GM19372 (cell line): ENCODE measurements at regions not wholly inside any gene's neighbourhood (a gene's known extent, or its start where the extent isn't known, plus 50 kb on each side); places are given as distances from the start of the nearest gene placed in this dataset.
"Not testable (repeated sequence)": the region's sequence is repeated elsewhere in the genome, so short reads cannot be mapped to it uniquely, and the experiment has no call there.

Experiments used
- ATAC-seq: cut with Tn5 transposase; IDR thresholded peaks from one replicate; pipeline ENCODE4 v1.9.1; 2021; ENCODE audit warnings: mild to moderate bottlenecking, low read depth, moderate library complexity; ENCODE audit not compliant: unreplicated experiment

DNA sequence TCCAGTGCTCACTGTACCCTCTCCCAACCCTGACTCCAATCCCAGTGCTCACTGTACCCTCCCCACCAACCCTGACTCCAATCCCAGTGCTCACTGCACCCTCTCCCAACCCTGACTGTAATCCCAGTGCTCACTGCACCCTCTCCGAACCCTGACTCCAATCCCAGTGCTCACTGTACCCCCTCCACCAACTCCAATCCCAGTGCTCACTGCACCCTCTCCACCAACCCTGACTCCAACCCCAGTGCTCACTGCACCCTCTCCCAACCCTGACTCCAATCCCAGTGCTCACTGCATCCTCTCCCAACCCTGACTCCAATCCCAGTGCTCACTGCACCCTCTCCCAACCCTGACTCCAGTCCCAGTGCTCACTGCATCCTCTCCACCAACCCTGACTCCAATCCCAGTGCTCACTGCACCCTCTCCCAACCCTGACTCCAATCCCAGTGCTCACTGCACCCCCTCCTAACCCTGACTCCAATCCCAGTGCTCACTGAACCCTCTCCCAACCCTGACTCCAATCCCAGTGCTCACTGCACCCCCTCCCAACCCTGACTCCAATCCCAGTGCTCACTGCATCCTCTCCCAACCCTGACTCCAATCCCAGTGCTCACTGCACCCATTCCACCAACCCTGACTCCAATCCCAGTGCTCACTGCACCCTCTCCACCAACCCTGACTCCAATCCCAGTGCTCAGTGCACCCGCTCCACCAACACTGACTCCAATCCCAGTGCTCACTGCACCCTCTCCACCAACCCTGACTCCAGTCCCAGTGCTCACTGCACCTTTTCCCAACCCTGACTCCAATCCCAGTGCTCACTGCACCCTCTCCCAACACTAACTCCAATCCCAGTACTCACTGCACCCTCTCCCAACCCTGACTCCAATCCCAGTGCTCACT is 136.3 kb upstream of the ZNF618 start:
- not testable (repeated sequence) for ATAC-seq

DNA sequence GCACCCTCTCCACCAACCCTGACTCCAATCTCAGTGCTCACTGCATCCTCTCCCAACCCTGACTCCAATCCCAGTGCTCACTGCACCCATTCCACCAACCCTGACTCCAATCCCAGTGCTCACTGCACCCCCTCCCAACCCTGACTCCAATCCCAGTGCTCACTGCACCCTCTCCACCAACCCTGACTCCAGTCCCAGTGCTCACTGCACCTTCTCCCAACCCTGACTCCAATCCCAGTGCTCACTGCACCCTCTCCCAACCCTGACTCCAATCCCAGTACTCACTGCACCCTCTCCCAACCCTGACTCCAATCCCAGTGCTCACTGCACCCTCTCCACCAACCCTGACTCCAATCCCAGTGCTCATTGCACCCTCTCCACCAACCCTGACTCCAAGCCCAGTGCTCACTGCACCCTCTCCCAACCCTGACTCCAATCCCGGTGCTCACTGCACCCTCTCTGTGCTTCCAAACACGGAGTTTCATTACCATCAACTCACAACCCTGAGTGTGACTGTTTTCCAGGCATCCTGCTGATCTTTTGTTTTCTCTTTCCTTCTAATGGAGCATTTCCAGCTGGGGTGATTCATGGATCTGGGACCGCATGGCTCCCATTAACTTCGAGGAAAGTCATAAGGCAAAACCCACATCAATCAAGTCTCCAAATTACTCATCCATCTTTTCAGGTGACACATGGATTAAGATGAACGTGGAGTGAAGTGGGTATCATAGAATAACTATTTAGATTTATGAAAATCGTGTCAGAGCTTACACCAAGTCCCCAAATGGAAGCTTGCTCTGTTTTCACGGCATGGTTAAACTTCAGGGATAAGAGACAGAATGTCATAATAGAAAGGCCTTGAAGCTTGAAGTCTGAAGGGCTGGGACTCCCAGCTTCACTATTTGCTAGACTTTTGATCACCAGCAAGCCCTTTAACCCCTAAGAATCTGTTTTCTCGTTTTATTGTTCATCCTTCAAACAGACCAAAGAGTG is 135.3 kb upstream of the ZNF618 start:
- not testable (repeated sequence) for ATAC-seq

DNA sequence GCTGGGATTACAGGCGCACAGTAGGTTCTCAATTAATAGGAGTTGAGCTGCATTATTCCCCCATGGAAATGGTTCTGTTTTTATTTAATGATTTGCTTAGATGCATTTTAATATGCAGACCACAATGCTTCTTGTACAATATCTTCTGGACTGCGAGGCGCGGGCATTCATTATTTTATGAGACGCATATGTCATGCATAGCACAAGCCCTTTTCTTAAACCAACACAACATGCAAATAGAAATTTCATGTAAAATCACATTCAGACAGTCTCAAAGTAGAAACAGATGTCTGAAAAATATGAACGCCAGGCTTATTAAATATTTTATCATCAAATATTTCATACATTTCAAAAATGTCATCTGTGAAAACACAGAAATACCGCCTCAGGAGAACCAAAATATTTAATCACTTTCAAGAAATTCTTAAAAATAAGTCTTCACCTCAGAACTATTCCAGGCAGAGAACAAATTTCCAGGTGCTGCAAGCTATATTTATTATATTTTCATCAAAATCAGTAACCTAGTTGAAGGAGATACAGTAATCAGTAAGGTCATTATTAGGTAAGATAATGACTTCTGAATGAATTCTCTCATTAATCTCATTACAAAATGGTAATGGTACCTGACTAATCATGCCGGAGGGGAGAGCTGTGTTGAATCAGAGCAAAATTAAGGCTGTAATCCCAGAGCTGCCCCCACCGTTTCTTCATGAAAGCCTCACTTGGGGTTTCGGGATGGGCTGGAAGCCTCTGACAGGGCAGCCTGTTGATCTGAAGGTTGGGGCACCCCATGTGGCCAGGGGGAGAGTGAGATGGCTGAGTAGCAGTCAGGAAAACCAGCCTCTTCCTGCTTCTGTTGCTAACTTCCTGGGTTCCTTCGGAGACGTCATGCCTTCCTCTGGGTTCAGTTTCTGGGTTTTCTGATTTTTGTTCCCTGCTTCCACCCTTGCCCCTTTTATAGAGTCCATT is 133.9 kb upstream of the ZNF618 start:
- no peak for ATAC-seq

DNA sequence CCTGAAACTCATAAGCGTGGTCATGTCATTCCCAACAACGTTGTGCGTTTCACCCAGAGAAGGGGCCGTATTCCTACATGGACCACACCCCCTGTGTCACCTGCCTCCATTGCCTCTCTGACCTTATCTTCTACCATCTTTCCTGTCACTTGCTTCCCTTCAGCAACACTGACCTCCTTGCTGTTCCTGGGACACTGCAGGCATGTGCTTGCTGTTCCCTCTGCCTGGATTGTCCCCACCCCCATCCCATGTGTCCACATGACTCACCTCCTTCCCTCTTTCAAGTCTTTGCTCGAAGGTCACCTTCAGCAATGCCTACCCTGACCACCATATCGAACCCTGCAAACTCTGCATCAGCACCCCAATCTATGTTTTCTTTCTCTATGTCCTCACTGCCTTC is 133.2 kb upstream of the ZNF618 start:
- no peak for ATAC-seq

DNA sequence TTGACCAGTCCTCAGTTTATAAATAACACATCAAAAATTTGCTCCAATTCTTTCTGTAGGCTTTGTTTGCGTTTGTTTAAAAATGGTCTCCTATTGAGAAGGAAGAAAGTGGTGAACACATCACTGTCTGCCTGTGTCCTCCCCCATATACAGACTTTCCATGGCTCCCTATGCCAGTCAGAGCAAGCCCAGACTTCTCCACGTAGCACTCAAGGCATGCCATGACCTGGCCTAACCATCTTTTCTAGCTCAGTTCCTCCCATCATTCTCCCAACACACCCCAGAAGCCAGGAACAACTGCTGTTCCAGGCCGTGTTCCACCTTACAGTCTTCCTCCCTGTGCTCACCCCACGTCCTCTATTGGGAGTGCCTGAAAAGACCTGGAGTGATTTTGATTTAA is 129.6 kb upstream of the ZNF618 start:
- ATAC-seq: no peak

DNA sequence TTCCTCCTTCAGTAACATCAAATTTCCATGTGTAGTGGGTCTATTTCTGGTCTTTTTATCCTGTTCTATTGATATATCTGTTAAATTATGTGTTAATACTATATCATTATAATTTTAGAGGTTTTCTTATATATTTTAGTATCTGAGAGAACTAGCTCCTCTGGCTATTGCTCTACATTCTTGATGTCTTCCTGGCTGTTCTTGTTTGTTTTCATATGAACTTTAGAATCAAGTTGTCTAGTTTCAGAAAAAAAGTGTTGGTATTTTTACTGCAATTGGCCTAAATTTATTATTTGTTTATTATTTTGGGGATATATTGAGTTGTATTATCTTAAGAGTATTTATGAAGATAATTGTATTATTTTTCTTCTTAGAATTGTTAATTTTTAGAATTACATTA is 128.0 kb upstream of the ZNF618 start:
- ATAC-seq: no peak

DNA sequence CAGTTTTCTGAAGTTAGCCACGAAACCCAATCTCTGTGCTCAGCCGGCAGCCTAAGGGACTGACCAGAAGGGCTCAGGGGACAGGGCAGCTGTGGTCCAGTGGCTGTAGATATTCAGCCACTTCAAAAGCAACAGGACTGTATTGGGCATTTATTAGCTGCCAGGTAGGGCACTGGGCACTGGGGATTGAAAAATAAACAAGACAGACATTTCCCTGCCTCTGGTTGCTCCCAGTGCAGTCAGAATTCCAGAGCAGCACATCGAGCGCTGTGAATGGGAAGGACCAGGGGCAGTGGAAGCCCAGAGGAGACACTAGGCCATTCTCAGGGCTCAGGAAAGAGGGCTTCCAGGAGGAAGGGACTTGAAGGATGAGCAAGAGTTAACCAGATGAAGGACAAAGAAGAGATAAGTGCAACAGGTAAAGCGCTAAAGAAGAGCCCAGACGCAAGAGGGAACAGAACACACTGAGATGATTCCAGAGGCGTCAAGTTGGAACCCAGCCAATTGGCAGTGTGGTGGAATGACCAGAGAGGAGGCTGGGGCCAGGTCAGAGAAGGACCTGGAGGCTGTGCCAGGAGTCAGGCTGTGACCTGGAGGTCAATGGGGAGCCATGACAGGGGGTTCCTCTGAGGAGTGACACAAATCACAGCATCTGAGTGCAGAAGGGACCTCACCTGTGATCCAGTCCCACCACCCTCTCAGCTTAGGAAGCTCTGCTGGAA is 122.5 kb upstream of the ZNF618 start:
- ATAC-seq: no peak

DNA sequence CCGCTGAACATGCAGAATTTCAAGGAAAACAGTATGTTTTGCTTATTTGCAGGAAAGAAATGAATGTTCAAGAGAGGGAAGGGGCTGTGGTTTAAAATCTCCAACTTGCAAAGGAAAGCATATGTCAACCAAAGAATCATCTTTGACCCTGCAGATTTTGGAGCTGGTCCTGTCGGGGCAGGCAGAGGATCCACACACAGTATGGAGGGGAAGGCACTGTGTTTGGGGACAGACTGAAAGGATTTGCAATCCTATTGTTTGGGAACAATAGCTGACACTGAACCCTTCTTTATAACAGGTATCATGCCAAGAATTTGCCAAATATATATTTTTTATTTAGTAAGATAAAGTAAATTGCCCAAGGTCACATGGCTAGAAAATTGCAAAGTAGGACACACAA is 121.4 kb upstream of the ZNF618 start:
- no peak for ATAC-seq

DNA sequence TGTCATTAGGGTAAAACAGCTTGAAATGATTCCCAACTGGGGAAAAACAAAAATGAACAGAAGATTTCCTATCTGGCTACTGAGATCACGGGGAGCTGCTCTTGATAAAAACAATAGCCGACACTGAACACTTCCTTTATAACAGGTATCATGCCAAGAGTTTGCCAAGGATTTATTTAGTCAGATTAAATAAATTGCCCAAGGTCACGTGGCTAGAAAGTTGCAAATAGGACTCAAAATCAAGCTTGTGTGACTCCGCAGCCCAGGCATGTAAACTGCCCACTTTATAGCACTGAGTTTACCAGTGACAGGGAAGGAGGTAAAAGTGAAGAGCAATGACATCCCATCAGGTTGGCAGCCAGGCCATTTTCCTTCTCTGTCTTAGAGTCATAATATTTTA is 120.7 kb upstream of the ZNF618 start:
- no peak for ATAC-seq

DNA sequence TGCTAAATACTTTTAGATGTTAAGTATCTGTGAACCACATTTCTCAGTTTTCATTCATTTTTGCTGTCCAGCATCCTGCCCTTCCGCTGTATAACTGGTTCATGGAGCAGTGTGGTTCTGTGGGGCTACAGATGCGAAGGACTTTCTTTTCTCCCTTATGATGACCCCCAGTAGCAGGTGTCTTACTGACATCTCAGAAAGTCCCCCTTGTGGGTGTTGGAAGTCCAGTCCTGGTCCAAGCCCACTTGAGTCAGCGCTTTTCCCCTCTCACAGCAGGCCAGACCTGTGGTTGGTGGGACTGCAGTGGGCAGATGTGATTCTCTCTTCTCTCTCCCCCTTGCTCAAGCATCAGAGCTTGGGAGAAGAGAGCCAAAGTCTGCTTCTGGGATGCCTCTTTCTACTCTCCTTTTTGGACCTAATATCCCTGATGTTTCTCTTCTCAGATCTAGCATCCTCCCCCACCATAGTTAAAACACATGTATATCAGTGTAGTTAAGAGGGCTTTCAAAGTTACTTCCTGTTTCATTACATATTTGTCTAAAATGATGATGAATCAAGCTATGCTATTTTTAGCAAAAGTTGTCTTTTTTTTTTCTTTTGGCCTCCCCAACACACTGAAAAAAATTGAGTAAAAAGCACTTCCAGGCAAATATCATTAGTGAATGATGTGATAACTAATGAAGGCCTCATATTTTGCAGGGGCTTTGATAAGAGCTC is 119.5 kb upstream of the ZNF618 start:
- ATAC-seq: no peak

DNA sequence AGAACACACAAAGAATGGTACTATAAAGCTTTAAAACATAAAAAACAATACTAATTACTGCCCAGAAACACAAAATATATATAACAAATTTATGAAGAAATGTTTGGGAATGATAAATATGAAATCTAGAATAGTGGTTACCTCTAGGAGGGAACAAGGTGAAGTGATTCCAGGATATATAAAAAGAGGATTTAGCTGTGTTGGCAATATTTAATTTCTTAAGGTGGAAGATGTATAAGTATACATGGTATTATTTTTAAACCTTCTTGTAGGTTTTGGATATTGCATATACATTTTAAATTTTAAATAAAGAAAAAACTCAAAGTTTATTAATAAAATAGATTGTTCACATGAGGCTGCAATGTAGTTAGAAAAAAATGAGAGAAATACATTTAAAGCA is 112.7 kb upstream of the ZNF618 start:
- no peak for ATAC-seq

DNA sequence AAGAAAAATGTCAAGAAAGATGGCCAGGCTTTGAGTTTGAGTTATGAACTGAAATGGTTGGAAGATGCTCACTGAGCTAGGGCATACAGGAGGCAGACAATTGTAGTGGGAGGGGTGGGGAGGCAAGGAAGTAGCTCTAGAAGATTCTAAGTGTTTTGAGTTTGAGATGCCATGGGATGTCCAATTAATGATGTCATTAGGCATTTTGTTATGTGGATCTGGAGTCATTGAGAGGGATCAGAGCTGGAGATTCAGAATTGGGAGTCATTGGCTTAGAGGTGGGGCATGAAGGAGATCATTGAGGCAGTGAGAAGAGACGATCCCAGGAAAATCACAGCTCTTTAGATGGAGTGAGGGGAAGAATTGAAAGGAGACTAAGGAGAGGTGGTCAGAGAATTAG is 111.5 kb upstream of the ZNF618 start:
- no peak for ATAC-seq

DNA sequence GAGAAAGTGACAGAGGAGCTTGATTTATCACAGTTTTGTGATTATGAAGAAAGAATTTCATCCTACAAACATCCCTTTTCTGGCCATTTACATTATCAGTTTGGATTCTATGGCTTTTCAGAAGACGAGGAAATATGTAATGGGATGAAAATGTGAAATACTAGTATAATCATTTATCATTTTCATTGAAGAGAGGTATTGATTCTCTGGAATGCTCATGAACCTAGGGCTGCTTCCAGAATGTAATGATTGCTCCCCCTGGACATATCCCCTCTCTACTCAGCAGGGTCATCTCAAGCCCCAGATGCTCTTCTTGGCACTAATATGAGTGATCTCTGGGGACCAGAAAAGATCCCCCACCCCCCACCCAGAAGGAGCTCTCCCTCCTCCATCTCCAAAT is 106.7 kb upstream of the ZNF618 start:
- no peak for ATAC-seq

DNA sequence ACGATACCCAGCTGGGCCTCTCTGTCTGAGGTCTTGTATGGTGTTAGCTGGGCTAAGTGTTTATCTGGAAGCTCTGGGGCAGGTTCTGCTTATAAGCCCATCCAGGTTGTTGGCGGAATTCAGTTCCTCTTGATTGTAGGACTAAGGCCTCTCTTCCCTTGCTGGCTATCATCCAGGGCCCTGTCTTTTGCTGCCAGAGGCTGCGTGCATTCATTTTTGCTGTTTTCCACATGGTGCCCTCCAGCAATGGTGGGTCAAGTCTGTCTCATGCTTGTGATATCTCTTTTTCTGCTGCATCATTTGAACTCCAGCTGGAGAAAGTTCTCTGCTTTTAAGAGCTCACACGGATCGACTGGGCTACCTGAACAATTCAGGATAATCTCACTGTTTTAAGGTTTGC is 105.7 kb upstream of the ZNF618 start:
- no peak for ATAC-seq

DNA sequence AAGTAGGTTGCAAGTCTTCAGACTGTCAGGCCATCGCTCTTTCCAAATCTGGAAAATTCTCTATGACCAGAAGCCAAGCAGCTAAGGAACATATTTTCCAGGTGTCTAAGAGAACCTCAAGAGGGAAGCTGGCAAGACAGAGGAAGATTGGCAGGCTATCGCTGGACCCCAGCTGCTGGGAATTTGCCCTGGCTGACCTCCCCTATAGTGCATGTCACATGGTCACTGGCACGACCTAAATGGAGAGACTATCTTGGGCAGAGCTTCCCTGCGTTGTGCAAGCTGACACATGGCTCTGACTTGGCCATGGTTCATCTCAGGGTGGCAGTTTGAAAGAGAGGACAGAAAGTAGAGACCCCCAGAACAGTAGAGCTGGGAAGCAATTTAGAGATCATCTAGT is 104.9 kb upstream of the ZNF618 start:
- ATAC-seq: no peak

DNA sequence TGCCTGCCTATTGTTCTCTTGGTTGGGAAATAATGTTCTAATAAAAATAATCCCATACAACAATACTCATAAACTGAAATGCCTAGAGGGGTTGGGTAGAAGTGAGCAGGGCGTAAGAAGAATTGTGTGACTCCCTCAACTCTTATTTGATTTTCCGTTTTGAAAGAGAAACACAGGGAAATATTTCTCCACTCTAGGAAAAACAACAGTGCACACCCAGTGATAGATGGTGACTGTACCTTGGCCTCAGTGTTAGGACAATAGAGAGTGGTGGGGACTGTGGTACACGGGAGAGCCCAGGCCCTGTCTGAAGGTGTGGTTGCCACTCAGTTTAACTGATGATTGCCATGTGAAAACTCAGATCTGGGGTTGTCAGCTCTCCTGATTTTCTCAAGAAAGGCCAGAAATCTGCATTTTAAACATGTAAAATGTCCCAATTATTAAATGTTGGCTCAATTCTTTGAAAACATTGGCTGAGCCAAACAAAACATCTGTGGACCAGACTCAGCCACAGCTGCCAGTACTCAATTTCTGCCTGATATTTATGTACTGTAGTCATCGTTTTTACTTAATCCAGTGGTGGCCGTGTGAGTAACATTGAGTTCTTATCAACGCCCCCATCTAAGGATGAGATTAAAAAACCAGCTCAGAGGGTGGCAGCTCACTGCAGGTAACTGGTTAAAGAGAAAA is 103.8 kb upstream of the ZNF618 start:
- ATAC-seq: no peak

DNA sequence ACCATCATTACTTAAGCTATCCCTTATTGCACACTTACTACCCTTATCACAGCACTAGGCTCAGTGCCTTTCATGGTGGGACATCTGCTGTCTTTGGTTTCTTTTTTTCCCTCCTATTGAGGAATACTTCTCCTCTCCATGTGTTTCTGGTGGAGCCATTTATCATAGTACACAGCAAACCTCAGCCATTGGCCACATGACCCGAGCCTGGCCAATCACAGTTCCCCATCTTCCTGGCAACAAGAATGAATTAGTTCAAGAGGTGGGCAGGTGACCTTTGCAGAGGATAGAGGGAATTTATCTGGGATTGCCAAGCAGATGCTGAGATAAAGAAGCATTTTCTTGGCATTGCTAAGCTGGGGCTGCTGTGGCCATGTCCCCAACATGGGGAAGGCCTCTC is 101.1 kb upstream of the ZNF618 start:
- no peak for ATAC-seq

DNA sequence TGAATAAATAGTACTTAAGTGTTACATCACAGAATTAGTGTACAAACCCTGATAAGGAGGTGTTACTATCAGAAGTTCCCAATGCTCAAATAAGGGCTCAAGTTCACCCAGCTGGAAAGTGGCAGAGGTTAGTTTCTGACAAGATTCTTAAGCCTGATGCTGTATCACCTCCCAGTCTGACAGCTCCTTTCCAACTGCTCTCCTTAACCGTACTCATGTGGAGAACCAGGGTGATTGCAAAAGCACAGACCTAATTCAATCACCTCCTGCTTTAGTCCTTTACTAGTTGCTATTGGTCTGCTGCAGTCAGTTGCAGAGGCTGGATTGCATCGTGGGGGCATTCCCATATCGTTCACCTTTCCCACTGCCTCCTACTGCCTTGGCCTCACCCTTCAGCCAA is 100.4 kb upstream of the ZNF618 start:
- no peak for ATAC-seq
